ENCODE measurements at regions not wholly inside any gene's neighbourhood (a gene's known extent, or its start where the extent isn't known, plus 50 kb on each side); places are given as distances from the start of the nearest gene placed in this dataset.
"Not testable (repeated sequence)": the region's sequence is repeated elsewhere in the genome, so short reads cannot be mapped to it uniquely, and the experiment has no call there.

GRCh38 chr5:173684535-173684934 is 68.1 kb upstream of the BOD1 start:
- not testable (repeated sequence) for TF ChIP-seq SREBF1 (IDR thresholded peaks at IDR 0.05; ENCODE audit: borderline replicate concordance, low read depth, low read length); STAT6 (CRISPR knock-in tag; IDR thresholded peaks at IDR 0.05); CTCF (IDR thresholded peaks at IDR 0.05 in 2 of 3, conservative IDR thresholded peaks at IDR 0.05 in 1 of 3; ENCODE audit: insufficient read depth in 2 of 3, low read depth in 1 of 3, low read length in 3 of 3); GABPA (tag; conservative IDR thresholded peaks at IDR 0.05; ENCODE audit: low read depth); THRA (IDR thresholded peaks at IDR 0.05); ZNF717 (CRISPR knock-in tag; IDR thresholded peaks at IDR 0.05); EZH2 (IDR thresholded peaks at IDR 0.05; ENCODE audit: borderline replicate concordance, low read depth, low read length)

Measured in K562 (cell line).